LNCAP (cell line): ENCODE measurements at regions not wholly inside any gene's neighbourhood (a gene's known extent, or its start where the extent isn't known, plus 50 kb on each side); places are given as distances from the start of the nearest gene placed in this dataset.

ENCODE experiments used
- CTCF ChIP-seq: fragments of 450-650 bp; IDR thresholded peaks from 2 replicates; pipeline ENCODE4 v1.5.1; 2017; ENCODE audit warnings: mild to moderate bottlenecking

- no peak for TF ChIP-seq CTCF
Observed at GRCh38 chr2:2501454-2502200, 170.6 kb upstream of the MYT1L start.

GRCh38 chr2:2495606-2496005, 164.5 kb upstream of the MYT1L start:
- no peak for TF ChIP-seq CTCF

- TF ChIP-seq CTCF: no peak
Observed at GRCh38 chr2:2493496-2493895, 162.4 kb upstream of the MYT1L start.

- TF ChIP-seq CTCF: no peak
Observed at GRCh38 chr2:2492800-2493199, 161.7 kb upstream of the MYT1L start.

GRCh38 chr2:2491964-2492363, 160.9 kb upstream of the MYT1L start:
- TF ChIP-seq CTCF: no peak

- no peak for TF ChIP-seq CTCF
Observed at GRCh38 chr2:2484301-2484700, 153.2 kb upstream of the MYT1L start.

- no peak for TF ChIP-seq CTCF
Observed at GRCh38 chr2:2482851-2483250, 151.8 kb upstream of the MYT1L start.

GRCh38 chr2:2472881-2473280, 141.8 kb upstream of the MYT1L start:
- TF ChIP-seq CTCF: no peak
